NOMO-1 treated with dmso at 0.1 percent for 144 hours (cell line): ENCODE measurements at regions not wholly inside any gene's neighbourhood (a gene's known extent, or its start where the extent isn't known, plus 50 kb on each side); places are given as distances from the start of the nearest gene placed in this dataset.

Source experiments
- DNase-seq: peaks from one replicate; lab custom pipeline; 2025; ENCODE audit not compliant: unreplicated experiment; lab: John Stamatoyannopoulos, UW

- no peak for DNase-seq
Measured at GRCh38 chr2:52258038-52258437, 1226.1 kb upstream of the NRXN1 start.

DNA sequence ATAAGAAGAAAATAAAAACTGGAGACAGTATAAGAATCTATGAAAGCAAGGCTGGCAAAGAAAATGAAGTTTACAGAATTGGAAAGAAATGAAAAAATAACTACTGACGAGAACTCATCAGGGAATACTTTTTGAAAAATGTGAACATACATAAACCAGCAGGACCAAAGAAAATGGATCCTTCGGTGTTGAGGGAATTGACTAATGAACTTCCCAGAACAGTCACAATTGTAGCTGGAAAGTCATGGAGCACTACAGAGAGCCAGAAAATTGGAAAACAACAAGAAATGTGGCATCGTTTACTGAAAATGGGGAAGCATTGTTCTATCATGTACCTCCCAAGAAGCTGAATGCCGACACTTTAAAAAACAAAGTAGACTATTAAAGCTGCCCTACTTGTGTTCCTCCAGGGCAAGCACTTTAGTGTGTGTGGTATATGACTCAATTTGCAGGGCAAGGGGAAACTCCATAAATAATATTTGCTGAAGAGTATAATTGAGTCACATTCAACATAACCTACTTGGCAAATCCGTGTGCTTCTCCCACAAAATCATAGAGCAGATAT lies 1221.6 kb upstream of the NRXN1 start:
- no peak for DNase-seq

GRCh38 chr2:52238782-52239181 lies 1206.8 kb upstream of the NRXN1 start:
- DNase-seq = no peak

GRCh38 chr2:52222128-52222527 lies 1190.2 kb upstream of the NRXN1 start:
- DNase-seq = no peak

DNA sequence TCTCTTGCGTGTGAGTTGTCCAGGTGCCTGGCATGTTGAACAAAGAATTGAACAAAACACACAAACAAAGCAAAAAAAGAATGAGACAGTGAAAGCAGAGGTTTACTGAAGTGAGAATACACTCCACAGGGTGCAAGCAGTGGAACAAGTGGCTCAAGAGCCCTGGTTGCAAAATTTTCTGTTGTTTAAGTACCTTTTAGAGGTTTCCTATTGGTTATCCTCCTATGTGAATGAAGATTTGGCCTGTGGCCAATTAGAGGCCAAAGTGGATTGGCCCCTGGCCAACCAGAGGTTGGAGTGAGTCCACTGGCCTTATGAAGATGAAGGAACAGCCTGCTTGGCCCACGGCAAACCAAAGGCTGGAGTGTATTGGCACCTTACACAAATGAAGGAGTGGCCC lies 1188.5 kb upstream of the NRXN1 start:
- no peak for DNase-seq

DNA sequence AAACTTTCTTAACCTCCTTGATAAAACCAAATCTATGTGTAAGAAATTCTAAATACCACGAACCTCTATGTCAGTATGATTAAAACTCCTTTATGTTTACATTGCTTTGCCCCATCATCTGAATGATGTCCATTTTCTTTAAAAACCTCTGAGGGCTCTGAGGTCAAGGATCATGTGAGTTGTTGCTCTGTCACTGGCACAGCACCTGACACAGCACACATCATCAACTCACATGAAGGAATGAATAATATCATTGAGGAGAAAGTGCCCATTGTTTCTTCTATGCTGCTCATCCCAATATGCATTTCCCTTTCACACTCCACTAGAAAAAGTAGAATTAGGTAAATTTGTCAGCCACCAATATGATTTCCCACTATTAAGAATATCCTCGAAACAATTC lies 1178.7 kb upstream of the NRXN1 start:
- no peak for DNase-seq

- DNase-seq = no peak
Measured at GRCh38 chr2:52210161-52210560, 1178.2 kb upstream of the NRXN1 start.

DNA sequence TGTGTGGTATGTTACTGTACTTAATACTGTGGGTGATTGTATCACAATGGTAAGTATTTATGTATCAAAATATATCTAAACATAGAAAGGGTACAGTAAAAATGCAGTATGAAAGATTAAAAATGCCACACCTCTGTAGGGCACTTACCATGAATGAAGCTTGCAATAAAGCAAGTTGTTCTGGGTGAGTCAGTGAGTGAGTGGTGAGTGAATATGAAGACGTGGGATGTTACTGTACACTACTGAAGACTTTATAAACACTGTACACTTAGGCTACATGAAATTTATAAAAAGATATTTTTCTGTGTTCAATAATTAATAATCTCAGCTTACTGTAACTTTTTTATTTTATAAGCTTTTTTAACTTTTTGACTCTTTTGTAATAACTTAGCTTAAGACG lies 1162.4 kb upstream of the NRXN1 start:
- no peak for DNase-seq

- DNase-seq = no peak
Measured at GRCh38 chr2:52193804-52194203, 1161.9 kb upstream of the NRXN1 start.

DNA sequence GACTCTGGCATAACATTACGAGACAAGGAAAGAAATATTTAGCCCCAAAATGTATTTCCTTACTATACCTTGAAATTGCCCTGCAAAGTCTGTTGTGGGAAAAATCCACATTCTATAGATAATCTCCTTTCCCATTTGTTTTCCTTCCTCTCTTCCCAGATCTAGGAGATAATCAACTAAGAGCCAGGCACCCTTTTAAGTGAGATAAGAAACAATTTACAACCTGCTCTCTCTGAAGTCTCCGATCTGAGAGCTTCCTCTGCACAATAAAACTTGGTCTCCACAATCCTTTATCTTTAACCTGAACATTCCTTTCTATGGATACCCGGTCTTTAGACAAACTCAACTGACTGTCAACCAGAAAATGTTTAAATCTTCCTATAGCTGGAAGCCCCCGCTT lies 1160.7 kb upstream of the NRXN1 start:
- DNase-seq = no peak

DNA sequence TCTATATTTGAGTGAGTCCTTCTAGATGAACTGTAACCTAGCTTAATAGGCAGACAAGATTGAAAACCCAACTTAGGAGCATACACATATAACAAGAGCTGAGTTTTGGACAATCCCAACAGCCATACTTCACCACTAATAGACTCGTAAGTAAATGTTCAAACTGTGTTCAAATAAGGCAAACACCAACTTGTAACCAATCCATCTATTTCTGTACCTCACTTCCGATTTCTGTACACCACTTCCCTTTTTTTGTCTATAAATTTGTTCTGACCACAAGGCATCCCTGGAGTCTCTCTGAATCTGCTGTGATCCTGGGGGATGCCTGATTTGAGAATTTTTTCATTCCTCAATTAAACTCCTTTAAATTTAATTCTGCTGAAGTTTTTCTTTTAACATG lies 1149.1 kb upstream of the NRXN1 start:
- peak; percentile 61 for DNase-seq

- no peak for DNase-seq
Measured at GRCh38 chr2:52178845-52179244, 1146.9 kb upstream of the NRXN1 start.

DNA sequence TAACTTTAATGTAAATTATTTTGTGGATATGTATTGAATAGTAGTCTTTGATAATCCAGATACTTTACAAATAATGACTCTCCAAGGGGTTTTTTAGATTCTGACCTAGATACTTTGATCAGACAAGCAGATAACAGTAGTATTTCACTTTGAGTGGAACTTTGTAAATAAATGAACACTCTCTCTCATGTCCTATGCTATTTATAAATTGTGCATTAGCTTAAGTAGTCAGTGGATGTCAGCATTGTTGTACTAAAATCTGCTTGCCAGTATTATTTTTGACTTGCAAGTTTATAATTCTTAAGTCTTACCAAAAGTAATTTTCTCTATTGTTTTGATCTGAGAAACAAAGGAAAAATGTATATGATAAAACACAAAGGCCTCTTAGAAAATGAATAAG lies 1113.1 kb upstream of the NRXN1 start:
- no peak for DNase-seq

DNA sequence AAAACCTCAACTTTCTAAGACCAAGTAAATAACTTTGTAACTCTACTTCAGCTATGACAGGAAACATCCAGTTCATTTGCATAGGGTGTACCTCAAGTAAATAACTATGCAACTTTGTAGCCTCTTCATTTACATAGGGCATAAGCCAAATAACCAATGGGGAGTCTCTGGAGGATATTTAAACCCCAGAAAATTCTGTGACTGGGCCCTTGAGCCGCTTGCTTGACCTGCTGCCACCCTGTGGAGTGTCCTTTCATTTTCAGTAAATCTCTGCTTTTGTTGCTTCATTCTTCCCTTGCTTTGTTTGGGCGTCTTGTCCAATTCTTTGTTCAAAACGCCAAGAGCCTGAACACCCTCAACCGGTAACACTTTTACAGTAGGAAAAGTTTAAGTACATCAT lies 1112.7 kb upstream of the NRXN1 start:
- no peak for DNase-seq

DNA sequence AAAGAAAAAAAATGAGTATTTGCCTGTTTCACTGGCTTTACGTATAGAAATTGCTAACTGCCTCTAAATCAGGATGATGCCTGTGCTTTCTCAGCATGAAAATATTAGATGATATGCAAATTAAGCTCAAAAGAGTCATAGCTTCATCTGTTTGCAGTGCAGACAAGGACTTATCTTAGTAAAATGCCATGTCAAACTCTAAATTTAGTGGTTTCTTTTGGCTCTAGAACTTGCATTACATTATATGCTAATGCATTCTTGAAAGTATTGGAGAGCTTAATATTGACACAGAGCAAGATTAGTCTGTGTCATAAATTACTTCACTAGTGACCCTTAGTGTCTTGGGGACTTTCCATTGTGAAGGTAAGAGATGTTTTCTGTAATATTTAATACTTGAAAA lies 1109.1 kb upstream of the NRXN1 start:
- DNase-seq = no peak

DNA sequence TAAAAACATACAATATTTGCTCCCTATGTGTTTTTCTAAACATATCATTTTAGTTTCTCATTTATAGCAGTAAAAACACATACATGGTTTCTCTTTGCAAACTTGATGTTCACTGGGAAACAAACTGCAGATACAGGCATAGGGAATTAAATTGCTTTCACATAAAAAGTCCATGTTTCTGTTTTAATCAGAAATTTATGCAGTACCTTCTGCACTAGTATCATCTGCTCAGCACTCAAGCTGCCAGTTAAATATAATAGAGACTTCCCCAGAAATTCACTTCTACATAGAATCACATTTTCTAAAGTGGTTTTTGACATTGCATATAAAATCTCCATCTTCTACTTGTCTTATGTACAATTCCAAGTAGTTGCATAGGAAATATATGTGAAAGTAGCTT lies 1107.3 kb upstream of the NRXN1 start:
- DNase-seq = no peak

DNA sequence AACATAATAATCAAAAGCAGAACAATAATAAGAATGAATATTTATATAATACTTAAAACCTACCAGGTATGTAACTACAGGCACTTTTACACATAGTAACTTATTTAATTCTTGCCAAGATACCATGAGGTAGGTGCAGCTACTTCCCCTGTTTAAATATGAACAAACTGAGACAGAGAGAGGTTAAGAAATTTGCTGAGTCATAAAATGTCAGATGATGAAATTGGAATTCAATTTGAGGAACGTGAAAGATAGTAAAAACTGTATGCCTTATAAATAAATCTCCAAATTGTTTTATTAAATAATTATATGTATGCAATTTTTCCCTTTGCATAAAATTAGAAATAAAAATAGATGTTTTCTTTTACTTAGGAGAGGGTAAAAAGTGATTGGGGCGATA lies 1103.3 kb upstream of the NRXN1 start:
- peak; percentile 10 for DNase-seq

- DNase-seq = no peak
Measured at GRCh38 chr2:52128081-52128480, 1096.1 kb upstream of the NRXN1 start.

GRCh38 chr2:52127527-52127926 lies 1095.6 kb upstream of the NRXN1 start:
- no peak for DNase-seq

DNA sequence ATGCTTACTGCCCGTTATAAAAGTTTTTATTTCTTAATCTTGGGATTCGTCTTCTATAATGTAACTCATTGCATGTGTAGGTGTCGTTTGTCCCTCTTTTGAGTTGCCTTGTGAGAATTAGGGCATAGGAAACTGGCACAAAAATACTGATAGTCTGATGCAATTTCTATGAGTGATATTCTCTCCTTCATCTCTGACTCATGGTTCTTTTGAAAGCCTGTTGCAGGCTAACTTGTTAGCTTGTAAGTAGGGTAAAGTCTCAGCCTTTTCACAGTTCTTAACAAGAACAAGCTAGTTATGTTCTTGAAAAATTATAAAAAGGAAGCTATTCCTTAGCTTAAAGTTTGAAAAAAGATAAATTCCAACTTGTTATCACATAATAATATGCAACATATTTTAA lies 1085.4 kb upstream of the NRXN1 start:
- no peak for DNase-seq

- DNase-seq = no peak
Measured at GRCh38 chr2:52115750-52116149, 1083.8 kb upstream of the NRXN1 start.

- no peak for DNase-seq
Measured at GRCh38 chr2:52113338-52113737, 1081.4 kb upstream of the NRXN1 start.

DNA sequence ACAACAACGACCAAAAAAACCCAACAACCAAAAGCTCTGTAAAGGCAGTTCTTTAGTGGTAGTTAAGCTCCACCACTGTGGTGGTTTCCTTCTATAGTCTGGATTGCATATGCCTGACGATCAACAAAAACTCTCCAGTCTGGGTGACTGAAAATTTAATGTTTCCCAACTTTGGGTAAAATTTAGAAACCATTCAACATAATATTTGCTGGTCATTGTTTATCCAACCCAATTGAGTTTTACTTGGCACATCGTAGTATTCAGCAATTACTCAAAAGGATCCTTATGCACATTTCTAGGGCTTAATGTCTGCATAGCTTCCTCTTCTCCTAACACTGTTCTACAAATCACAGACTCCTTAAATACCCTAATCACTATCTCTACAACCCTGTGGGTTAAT lies 1080.2 kb upstream of the NRXN1 start:
- DNase-seq = no peak

- no peak for DNase-seq
Measured at GRCh38 chr2:52107124-52107523, 1075.2 kb upstream of the NRXN1 start.
